Trophoblast cell (in vitro differentiated cells and primary cell): ENCODE measurements at regions not wholly inside any gene's neighbourhood (a gene's known extent, or its start where the extent isn't known, plus 50 kb on each side); places are given as distances from the start of the nearest gene placed in this dataset.

Experiments
- DNase-seq, 2 donors: peaks; one replicate each; pipeline ENCODE4 v3.0.0-alpha.2; 2016
- H2AFZ ChIP-seq: 2 replicates; pipeline ENCODE4 v1.6.1; 2013; ENCODE audit warnings: low read length, moderate library complexity, mild to moderate bottlenecking; ENCODE audit not compliant: insufficient read depth, poor library complexity
- H2AK5ac ChIP-seq: 2 replicates; pipeline ENCODE4 v1.6.1; 2013; ENCODE audit warnings: mild to moderate bottlenecking, low read length
- H2BK120ac ChIP-seq: 2 replicates; pipeline ENCODE4 v1.6.1; 2013; ENCODE audit warnings: low read length, mild to moderate bottlenecking, moderate library complexity; ENCODE audit not compliant: insufficient read depth, poor library complexity
- H2BK12ac ChIP-seq: 2 replicates; pipeline ENCODE4 v1.6.1; 2013; ENCODE audit warnings: mild to moderate bottlenecking, low read length, moderate library complexity
- H2BK5ac ChIP-seq: 2 replicates; pipeline ENCODE4 v1.6.1; 2013; ENCODE audit warnings: low read length, low read depth, moderate library complexity, mild to moderate bottlenecking; ENCODE audit not compliant: poor library complexity
- H3K14ac ChIP-seq: 2 replicates; pipeline ENCODE4 v1.6.1; 2013; ENCODE audit warnings: mild to moderate bottlenecking, low read length
- H3K18ac ChIP-seq: 2 replicates; pipeline ENCODE4 v1.6.1; 2013; ENCODE audit warnings: mild to moderate bottlenecking, low read length
- H3K23ac ChIP-seq: 2 replicates; pipeline ENCODE4 v1.6.1; 2013; ENCODE audit warnings: low read length
- H3K27ac ChIP-seq: 2 replicates; pipeline ENCODE4 v1.5.1; 2013; ENCODE audit warnings: low read depth, mild to moderate bottlenecking, inconsistent platforms, low read length, moderate library complexity
- H3K27me3 ChIP-seq: 2 replicates; pipeline ENCODE4 v1.6.1; 2013; ENCODE audit warnings: inconsistent platforms, mild to moderate bottlenecking, low read length, moderate library complexity; ENCODE audit not compliant: insufficient read depth
- H3K36me3 ChIP-seq, 2 experiments: 1 replicate in 1 of 2; 2 replicates in 1 of 2; pipeline ENCODE4 v1.6.1; 2013; ENCODE audit warnings: low read length in 2 of 2, mild to moderate bottlenecking in 2 of 2, moderate library complexity in 1 of 2; ENCODE audit not compliant: insufficient read depth in 2 of 2, control insufficient read depth in 1 of 2
- H3K4ac ChIP-seq: 2 replicates; pipeline ENCODE4 v1.6.1; 2013; ENCODE audit warnings: low read depth, mild to moderate bottlenecking, low read length, moderate library complexity
- H3K4me1 ChIP-seq, 2 experiments: 1 replicate in 1 of 2; 2 replicates in 1 of 2; pipeline ENCODE4 v1.6.1; 2013; ENCODE audit warnings: low read length in 2 of 2, mild to moderate bottlenecking in 2 of 2, moderate library complexity in 1 of 2; ENCODE audit not compliant: insufficient read depth in 2 of 2, control insufficient read depth in 1 of 2
- H3K4me2 ChIP-seq: 2 replicates; pipeline ENCODE4 v1.6.1; 2013; ENCODE audit warnings: inconsistent platforms, mild to moderate bottlenecking, low read length, moderate library complexity
- H3K4me3 ChIP-seq: 2 replicates; pipeline ENCODE4 v1.5.1; 2013; ENCODE audit warnings: mild to moderate bottlenecking, low read depth, low read length, inconsistent platforms
- H3K79me1 ChIP-seq: one replicate; pipeline ENCODE4 v1.6.1; 2013; ENCODE audit warnings: low read length
- H3K79me2 ChIP-seq: 2 replicates; pipeline ENCODE4 v1.6.1; 2013; ENCODE audit warnings: low read length, mild to moderate bottlenecking; ENCODE audit not compliant: control insufficient read depth, insufficient read depth, poor library complexity
- H3K9ac ChIP-seq: 2 replicates; pipeline ENCODE4 v1.6.1; 2013; ENCODE audit warnings: mild to moderate bottlenecking, low read length
- H3K9me3 ChIP-seq: 2 replicates; pipeline ENCODE4 v1.6.1; 2013; ENCODE audit warnings: low read depth, mild to moderate bottlenecking, control low read depth, inconsistent platforms, low read length; ENCODE audit not compliant: insufficient read depth
- H4K12ac ChIP-seq: 2 replicates; pipeline ENCODE4 v1.6.1; 2013; ENCODE audit warnings: low read depth, mild to moderate bottlenecking, low read length, moderate library complexity
- H4K8ac ChIP-seq: 2 replicates; pipeline ENCODE4 v1.6.1; 2013; ENCODE audit warnings: low read depth, mild to moderate bottlenecking, low read length, moderate library complexity
- H4K91ac ChIP-seq: one replicate; pipeline ENCODE4 v1.6.1; 2013; ENCODE audit warnings: low read depth, mild to moderate bottlenecking, low read length, moderate library complexity
- WGBS: extraction: QIAGEN DNeasy Blood & Tissue Kit; methylation state at CpG from one replicate; pipeline ENCODE4 v1.1.7; 2013; ENCODE audit warnings: missing lambda C conversion rate; ENCODE audit not compliant: insufficient read length, insufficient coverage; ENCODE audit errors: extremely low coverage; 5-methylcytosine and 5-hydroxymethylcytosine counted together

- Histone ChIP-seq H2BK12ac (no peak overlapping the region), H3K23ac (no peak overlapping the region), H3K79me2 (no peaks in the 10 kb centered on the region), H2AFZ (no peak overlapping the region), H3K4ac (no peak overlapping the region), H3K4me3 (no peak overlapping the region), H3K4me1 (peaks cover 0 to 2% of the 10 kb centered on the region in 2 experiments), H4K12ac (no peak overlapping the region), H3K4me2 (no peak overlapping the region), H4K8ac (no peak overlapping the region), H3K27me3 (no peaks in the 10 kb centered on the region), H3K36me3 (no peaks in the 10 kb centered on the region), H3K14ac (no peak overlapping the region), H3K27ac (no peak overlapping the region), H2BK120ac (no peak overlapping the region), H2AK5ac (no peak overlapping the region), H3K18ac (no peak overlapping the region), H3K79me1 (no peaks in the 10 kb centered on the region), H3K9ac (no peak overlapping the region), H4K91ac (no peak overlapping the region), H3K9me3 (no peaks in the 10 kb centered on the region), H2BK5ac (no peak overlapping the region)
- no peak for DNase-seq
- no CpG with 5 or more reads among the region's 5 CpGs for WGBS
These were observed 312.3 kb downstream of the REEP3 start for GRCh38 chr10:63833411-63834060.

GRCh38 chr10:63836666-63837442, 315.7 kb downstream of the REEP3 start:
- no peaks in the 10 kb centered on the region for H3K79me1 ChIP-seq
- DNase-seq = no peak
- peaks cover 0 to 2% of the 10 kb centered on the region in 2 experiments for H3K4me1 ChIP-seq
- H3K18ac ChIP-seq = no peak overlapping the region
- H3K36me3 ChIP-seq = no peaks in the 10 kb centered on the region
- no peak overlapping the region for H3K4ac ChIP-seq
- WGBS = no CpG with 5 or more reads among the region's 4 CpGs
- H3K9ac ChIP-seq = no peak overlapping the region
- H3K9me3 ChIP-seq = no peaks in the 10 kb centered on the region
- H2BK12ac ChIP-seq = no peak overlapping the region
- no peak overlapping the region for H4K12ac ChIP-seq
- H2BK5ac ChIP-seq = no peak overlapping the region
- no peak overlapping the region for H2BK120ac ChIP-seq
- no peak overlapping the region for H3K4me2 ChIP-seq
- no peak overlapping the region for H2AK5ac ChIP-seq
- H3K27me3 ChIP-seq = no peaks in the 10 kb centered on the region
- H2AFZ ChIP-seq = no peak overlapping the region
- no peak overlapping the region for H3K27ac ChIP-seq
- H3K79me2 ChIP-seq = no peaks in the 10 kb centered on the region
- H4K91ac ChIP-seq = no peak overlapping the region
- no peak overlapping the region for H3K23ac ChIP-seq
- no peak overlapping the region for H3K14ac ChIP-seq
- H4K8ac ChIP-seq = no peak overlapping the region
- no peak overlapping the region for H3K4me3 ChIP-seq

GRCh38 chr10:63841761-63842160, 320.6 kb downstream of the REEP3 start:
- no peak overlapping the region for H3K14ac ChIP-seq
- H3K4ac ChIP-seq = no peak overlapping the region
- H3K27ac ChIP-seq = no peak overlapping the region
- H3K23ac ChIP-seq = no peak overlapping the region
- H2BK120ac ChIP-seq = no peak overlapping the region
- H4K91ac ChIP-seq = no peak overlapping the region
- no peak overlapping the region for H3K18ac ChIP-seq
- no CpG with 5 or more reads among the region's 5 CpGs for WGBS
- H4K12ac ChIP-seq = no peak overlapping the region
- H3K79me2 ChIP-seq = no peaks in the 10 kb centered on the region
- no peak overlapping the region for H2AFZ ChIP-seq
- H3K36me3 ChIP-seq = no peaks in the 10 kb centered on the region
- no peak overlapping the region for H3K4me3 ChIP-seq
- H3K4me2 ChIP-seq = no peak overlapping the region
- no peaks in the 10 kb centered on the region for H3K27me3 ChIP-seq
- H4K8ac ChIP-seq = no peak overlapping the region
- H2AK5ac ChIP-seq = no peak overlapping the region
- no peak for DNase-seq
- no peaks in the 10 kb centered on the region for H3K79me1 ChIP-seq
- no peak overlapping the region for H2BK12ac ChIP-seq
- H2BK5ac ChIP-seq = no peak overlapping the region
- H3K4me1 ChIP-seq = no peaks in the 10 kb centered on the region
- no peak overlapping the region for H3K9ac ChIP-seq
- H3K9me3 ChIP-seq = no peaks in the 10 kb centered on the region

GRCh38 chr10:63843107-63843506, 321.9 kb downstream of the REEP3 start:
- Histone ChIP-seq H3K9me3 (peaks cover 2% of the 10 kb centered on the region), H3K9ac (no peak overlapping the region), H3K4ac (no peak overlapping the region), H2AK5ac (no peak overlapping the region), H2BK5ac (no peak overlapping the region), H3K18ac (no peak overlapping the region), H3K23ac (no peak overlapping the region), H3K79me1 (no peaks in the 10 kb centered on the region), H3K27me3 (no peaks in the 10 kb centered on the region), H2BK120ac (no peak overlapping the region), H4K12ac (no peak overlapping the region), H3K4me3 (no peak overlapping the region), H3K4me1 (no peaks in the 10 kb centered on the region), H4K91ac (no peak overlapping the region), H3K4me2 (no peak overlapping the region), H3K79me2 (no peaks in the 10 kb centered on the region), H2AFZ (no peak overlapping the region), H2BK12ac (no peak overlapping the region), H3K36me3 (no peaks in the 10 kb centered on the region), H3K27ac (no peak overlapping the region), H4K8ac (no peak overlapping the region), H3K14ac (no peak overlapping the region)
- no CpG with 5 or more reads among the region's 2 CpGs for WGBS
- DNase-seq = no peak
